ENCODE measurements at regions not wholly inside any gene's neighbourhood (a gene's known extent, or its start where the extent isn't known, plus 50 kb on each side); places are given as distances from the start of the nearest gene placed in this dataset.

DNA sequence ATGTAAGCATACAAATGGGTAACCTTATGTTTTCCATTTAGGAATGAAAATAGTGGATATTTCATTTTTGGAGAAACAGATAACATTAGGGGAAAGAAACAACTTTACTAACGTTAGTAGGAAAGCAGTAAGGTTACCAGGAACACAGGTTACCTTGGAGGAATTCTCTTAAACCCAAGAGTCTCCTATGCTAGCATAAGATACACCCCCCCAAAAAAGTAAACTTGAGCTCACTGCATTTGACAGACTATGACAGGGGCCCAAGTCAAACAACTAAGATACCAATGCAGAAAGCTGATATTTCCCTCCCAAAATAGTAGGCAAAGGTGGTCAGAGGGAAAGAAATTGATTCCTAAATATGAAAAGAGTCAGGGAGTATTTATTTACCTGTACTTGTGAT, 656.9 kb downstream of the DSC3 start:
- H3K4me1 ChIP-seq (ENCODE audit: control insufficient read depth, low read length): no peaks in the 10 kb centered on the region
- no peak overlapping the region for H3K27ac ChIP-seq (ENCODE audit: low read depth, low read length)
- H3K79me2 ChIP-seq (ENCODE audit: control insufficient read depth, low read length): no peaks in the 10 kb centered on the region
- no peaks in the 10 kb centered on the region for H3K27me3 ChIP-seq (ENCODE audit: control insufficient read depth, low read length)
- H3F3A ChIP-seq (ENCODE audit: control insufficient read depth, insufficient read depth): no peaks in the 10 kb centered on the region
- H3K4me2 ChIP-seq (ENCODE audit: low read length): no peak overlapping the region
- H3K9me2 ChIP-seq (replicated peaks; ENCODE audit: control insufficient read depth, low read length): no peaks in the 10 kb centered on the region
- no peak for TF ChIP-seq EZH2phosphoT487 (IDR thresholded peaks at IDR 0.05; ENCODE audit: borderline replicate concordance, low read length)
- no peak for TF ChIP-seq CTCF (IDR thresholded peaks at IDR 0.05; ENCODE audit: low read depth, low read length, poor library complexity, severe bottlenecking)
- no peaks in the 10 kb centered on the region for H3K9me3 ChIP-seq (ENCODE audit: control insufficient read depth, insufficient read depth, low read length)
- H3K4me3 ChIP-seq (ENCODE audit: low read length): no peak overlapping the region
- no peaks in the 10 kb centered on the region for H3K36me3 ChIP-seq (ENCODE audit: control insufficient read depth, low read length)
- no peaks in the 10 kb centered on the region for H4K20me1 ChIP-seq (ENCODE audit: control insufficient read depth, insufficient read depth, low read depth, low read length)

DNA sequence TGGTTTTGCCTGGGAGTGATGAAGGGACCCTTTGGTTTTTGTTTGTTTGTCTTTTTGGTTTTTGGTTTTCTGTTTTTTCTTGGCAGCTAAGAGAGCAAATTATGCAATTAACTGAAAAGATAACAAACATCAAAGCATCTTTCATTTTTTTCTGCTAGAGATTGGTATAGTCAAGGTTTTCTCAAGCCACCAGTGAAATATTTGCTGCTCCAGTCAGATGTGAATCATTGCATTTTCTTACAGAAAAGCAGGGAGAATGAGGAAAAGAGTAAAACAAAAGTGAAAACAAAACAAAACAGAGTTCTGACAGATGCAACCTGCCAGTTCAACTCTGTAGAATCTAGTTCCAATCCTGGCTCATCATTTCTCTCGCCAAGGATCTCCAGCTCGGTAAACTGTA, 660.7 kb downstream of the DSC3 start:
- no peaks in the 10 kb centered on the region for H3K36me3 ChIP-seq (ENCODE audit: control insufficient read depth, low read length)
- no peaks in the 10 kb centered on the region for H3K79me2 ChIP-seq (ENCODE audit: control insufficient read depth, low read length)
- H3K9me3 ChIP-seq (ENCODE audit: control insufficient read depth, insufficient read depth, low read length): no peaks in the 10 kb centered on the region
- no peak overlapping the region for H3K27ac ChIP-seq (ENCODE audit: low read depth, low read length)
- no peaks in the 10 kb centered on the region for H3K4me1 ChIP-seq (ENCODE audit: control insufficient read depth, low read length)
- H3F3A ChIP-seq (ENCODE audit: control insufficient read depth, insufficient read depth): no peaks in the 10 kb centered on the region
- TF ChIP-seq EZH2phosphoT487 (IDR thresholded peaks at IDR 0.05; ENCODE audit: borderline replicate concordance, low read length): no peak
- no peak for TF ChIP-seq CTCF (IDR thresholded peaks at IDR 0.05; ENCODE audit: low read depth, low read length, poor library complexity, severe bottlenecking)
- H3K27me3 ChIP-seq (ENCODE audit: control insufficient read depth, low read length): no peaks in the 10 kb centered on the region
- H3K4me3 ChIP-seq (ENCODE audit: low read length): no peak overlapping the region
- no peaks in the 10 kb centered on the region for H3K9me2 ChIP-seq (replicated peaks; ENCODE audit: control insufficient read depth, low read length)
- H4K20me1 ChIP-seq (ENCODE audit: control insufficient read depth, insufficient read depth, low read depth, low read length): no peaks in the 10 kb centered on the region
- H3K4me2 ChIP-seq (ENCODE audit: low read length): no peak overlapping the region

DNA sequence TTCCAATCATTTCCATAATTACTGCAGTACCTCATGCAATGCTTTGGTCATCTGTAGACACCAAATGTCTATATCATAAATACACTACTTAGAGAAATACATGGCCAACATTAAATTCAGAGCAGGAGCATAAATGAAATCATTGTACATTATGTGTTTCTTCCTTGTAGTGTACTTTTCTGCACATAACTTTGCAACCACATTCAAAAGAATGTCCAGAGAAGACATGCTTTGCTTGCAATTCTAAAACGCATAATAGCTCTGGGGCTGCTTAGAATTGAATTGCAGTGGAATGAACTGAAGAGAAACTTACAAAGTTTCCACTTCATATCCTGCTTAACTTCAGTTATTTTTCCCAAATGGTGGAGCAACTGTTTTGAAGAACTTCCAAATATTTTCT, 664.4 kb downstream of the DSC3 start:
- no peak overlapping the region for H3K4me2 ChIP-seq (ENCODE audit: low read length)
- H3K36me3 ChIP-seq (ENCODE audit: control insufficient read depth, low read length): no peaks in the 10 kb centered on the region
- H3K9me2 ChIP-seq (replicated peaks; ENCODE audit: control insufficient read depth, low read length): no peaks in the 10 kb centered on the region
- H3F3A ChIP-seq (ENCODE audit: control insufficient read depth, insufficient read depth): no peaks in the 10 kb centered on the region
- no peak overlapping the region for H3K4me3 ChIP-seq (ENCODE audit: low read length)
- H3K4me1 ChIP-seq (ENCODE audit: control insufficient read depth, low read length): no peaks in the 10 kb centered on the region
- TF ChIP-seq CTCF (IDR thresholded peaks at IDR 0.05; ENCODE audit: low read depth, low read length, poor library complexity, severe bottlenecking) (no peak), EZH2phosphoT487 (IDR thresholded peaks at IDR 0.05; ENCODE audit: borderline replicate concordance, low read length) (no peak)
- no peak overlapping the region for H3K27ac ChIP-seq (ENCODE audit: low read depth, low read length)
- H3K9me3 ChIP-seq (ENCODE audit: control insufficient read depth, insufficient read depth, low read length): no peaks in the 10 kb centered on the region
- H3K27me3 ChIP-seq (ENCODE audit: control insufficient read depth, low read length): no peaks in the 10 kb centered on the region
- H4K20me1 ChIP-seq (ENCODE audit: control insufficient read depth, insufficient read depth, low read depth, low read length): no peaks in the 10 kb centered on the region
- H3K79me2 ChIP-seq (ENCODE audit: control insufficient read depth, low read length): no peaks in the 10 kb centered on the region

GRCh38 chr18:30376515-30376914, 666.0 kb downstream of the DSC3 start:
- no peak for TF ChIP-seq EZH2phosphoT487 (IDR thresholded peaks at IDR 0.05; ENCODE audit: borderline replicate concordance, low read length)
- peak; percentile 18 for TF ChIP-seq CTCF (IDR thresholded peaks at IDR 0.05; ENCODE audit: low read depth, low read length, poor library complexity, severe bottlenecking)
- H3K4me3 ChIP-seq (ENCODE audit: low read length): no peak overlapping the region
- H3K79me2 ChIP-seq (ENCODE audit: control insufficient read depth, low read length): no peaks in the 10 kb centered on the region
- no peaks in the 10 kb centered on the region for H4K20me1 ChIP-seq (ENCODE audit: control insufficient read depth, insufficient read depth, low read depth, low read length)
- no peaks in the 10 kb centered on the region for H3K9me2 ChIP-seq (replicated peaks; ENCODE audit: control insufficient read depth, low read length)
- no peaks in the 10 kb centered on the region for H3K4me1 ChIP-seq (ENCODE audit: control insufficient read depth, low read length)
- H3K27me3 ChIP-seq (ENCODE audit: control insufficient read depth, low read length): no peaks in the 10 kb centered on the region
- H3F3A ChIP-seq (ENCODE audit: control insufficient read depth, insufficient read depth): no peaks in the 10 kb centered on the region
- H3K9me3 ChIP-seq (ENCODE audit: control insufficient read depth, insufficient read depth, low read length): no peaks in the 10 kb centered on the region
- H3K36me3 ChIP-seq (ENCODE audit: control insufficient read depth, low read length): no peaks in the 10 kb centered on the region
- no peak overlapping the region for H3K27ac ChIP-seq (ENCODE audit: low read depth, low read length)
- H3K4me2 ChIP-seq (ENCODE audit: low read length): no peak overlapping the region

All from DOHH2 (cell line).